H9 (cell line): ENCODE measurements at regions not wholly inside any gene's neighbourhood (a gene's known extent, or its start where the extent isn't known, plus 50 kb on each side); places are given as distances from the start of the nearest gene placed in this dataset.
A peak's percentile ranks its signal among the peaks of the same experiment; 100 is the strongest.

ENCODE experiments used
- DNase-seq: peaks from one replicate; pipeline ENCODE4 v3.0.0-alpha.2; 2017
- H2AFZ ChIP-seq: one replicate; pipeline ENCODE4 v1.6.1; 2013; ENCODE audit warnings: mild to moderate bottlenecking, low read length, control low read depth, moderate library complexity
- H2AK5ac ChIP-seq: 2 replicates; pipeline ENCODE4 v1.6.1; 2013; ENCODE audit warnings: low read length, control low read depth, mixed read lengths; ENCODE audit not compliant: insufficient read length
- H2BK120ac ChIP-seq: one replicate; pipeline ENCODE4 v1.6.1; 2013; ENCODE audit warnings: low read depth, mild to moderate bottlenecking, low read length, control low read depth, inconsistent platforms; ENCODE audit not compliant: poor library complexity, severe bottlenecking
- H2BK12ac ChIP-seq: 2 replicates; pipeline ENCODE4 v1.6.1; 2013; ENCODE audit warnings: low read length, control low read depth, mixed read lengths, low read depth; ENCODE audit not compliant: insufficient read length
- H2BK15ac ChIP-seq: 2 replicates; pipeline ENCODE4 v1.6.1; 2013; ENCODE audit warnings: low read depth, low read length, control low read depth
- H2BK20ac ChIP-seq: one replicate; pipeline ENCODE4 v1.6.1; 2013; ENCODE audit warnings: low read depth, mild to moderate bottlenecking, low read length, control low read depth, inconsistent platforms; ENCODE audit not compliant: poor library complexity, severe bottlenecking
- H2BK5ac ChIP-seq: 2 replicates; pipeline ENCODE4 v1.6.1; 2013; ENCODE audit warnings: low read length, control low read depth, mixed read lengths; ENCODE audit not compliant: insufficient read length
- H3K14ac ChIP-seq: 2 replicates; pipeline ENCODE4 v1.6.1; 2013; ENCODE audit warnings: low read length, control low read depth; ENCODE audit not compliant: insufficient read depth
- H3K18ac ChIP-seq: 2 replicates; pipeline ENCODE4 v1.6.1; 2013; ENCODE audit warnings: low read depth, mild to moderate bottlenecking, mixed read lengths, low read length, control low read depth; ENCODE audit not compliant: insufficient read length
- H3K23ac ChIP-seq: 2 replicates; pipeline ENCODE4 v1.6.1; 2013; ENCODE audit warnings: low read length, control low read depth, mixed read lengths, low read depth; ENCODE audit not compliant: insufficient read length
- H3K23me2 ChIP-seq: 2 replicates; pipeline ENCODE4 v1.6.1; 2013; ENCODE audit warnings: low read depth, mild to moderate bottlenecking, mixed read lengths, low read length, control low read depth; ENCODE audit not compliant: insufficient read length, poor library complexity, severe bottlenecking
- H3K27ac ChIP-seq: 2 replicates; pipeline ENCODE4 v1.5.1; 2013; ENCODE audit warnings: low read length, control low read depth, mixed read lengths, low read depth; ENCODE audit not compliant: insufficient read length
- H3K27me3 ChIP-seq: 2 replicates; pipeline ENCODE4 v1.6.1; 2013; ENCODE audit warnings: low read length, control low read depth, inconsistent platforms; ENCODE audit not compliant: insufficient read depth
- H3K4ac ChIP-seq: 2 replicates; pipeline ENCODE4 v1.6.1; 2013; ENCODE audit warnings: low read depth, mild to moderate bottlenecking, control low read depth, inconsistent platforms, low read length, moderate library complexity
- H3K4me1 ChIP-seq: 2 replicates; pipeline ENCODE4 v1.6.1; 2013; ENCODE audit warnings: low read length, control low read depth, inconsistent platforms; ENCODE audit not compliant: insufficient read depth
- H3K4me2 ChIP-seq: 2 replicates; pipeline ENCODE4 v1.6.1; 2013; ENCODE audit warnings: low read length, control low read depth, mixed read lengths; ENCODE audit not compliant: insufficient read length, insufficient read depth
- H3K56ac ChIP-seq: 2 replicates; pipeline ENCODE4 v1.6.1; 2013; ENCODE audit warnings: low read depth, mild to moderate bottlenecking, mixed read lengths, low read length, control low read depth; ENCODE audit not compliant: insufficient read length
- H3K79me1 ChIP-seq: 2 replicates; pipeline ENCODE4 v1.6.1; 2013; ENCODE audit warnings: low read depth, mild to moderate bottlenecking, moderate library complexity, low read length, control low read depth, inconsistent platforms; ENCODE audit not compliant: insufficient read depth, poor library complexity, severe bottlenecking
- H3K79me2 ChIP-seq: 2 replicates; pipeline ENCODE4 v1.6.1; 2013; ENCODE audit warnings: low read length, control low read depth, inconsistent platforms; ENCODE audit not compliant: insufficient read depth
- H3K9ac ChIP-seq: 2 replicates; pipeline ENCODE4 v1.6.1; 2013; ENCODE audit warnings: low read length, control low read depth, mixed read lengths; ENCODE audit not compliant: insufficient read length; ENCODE audit errors: extremely low read depth
- H3K9me3 ChIP-seq: one replicate; pipeline ENCODE4 v1.6.1; 2013; ENCODE audit warnings: low read depth, low read length, inconsistent platforms; ENCODE audit not compliant: control insufficient read depth
- H3T11ph ChIP-seq: one replicate; pipeline ENCODE4 v1.6.1; 2013; ENCODE audit warnings: mild to moderate bottlenecking, low read length, control low read depth, inconsistent platforms
- H4K20me1 ChIP-seq: one replicate; pipeline ENCODE4 v1.6.1; 2013; ENCODE audit not compliant: control insufficient read depth, insufficient read length, insufficient read depth
- H4K5ac ChIP-seq: 2 replicates; pipeline ENCODE4 v1.6.1; 2013; ENCODE audit warnings: low read depth, mild to moderate bottlenecking, mixed read lengths, low read length, control low read depth; ENCODE audit not compliant: insufficient read length
- H4K8ac ChIP-seq: replicated peaks from 2 replicates; pipeline ENCODE4 v1.6.1; 2013; ENCODE audit warnings: low read length, control low read depth, mixed read lengths, low read depth; ENCODE audit not compliant: insufficient read length
- H4K91ac ChIP-seq: 2 replicates; pipeline ENCODE4 v1.6.1; 2013; ENCODE audit warnings: low read depth, mild to moderate bottlenecking, moderate library complexity, mixed read lengths, low read length, control low read depth; ENCODE audit not compliant: insufficient read length
- H3K27ac Mint-ChIP-seq, 3 experiments: 2 replicates in 2 of 3; 3 replicates in 1 of 3; pipeline ENCODE4 v1.8.0; 2020 to 2021; ENCODE audit warnings: mixed read lengths in 3 of 3, mild to moderate bottlenecking in 1 of 3, moderate library complexity in 1 of 3
- H3K27me3 Mint-ChIP-seq: 2 replicates; pipeline ENCODE4 v1.8.0; 2021; ENCODE audit warnings: low read depth, mild to moderate bottlenecking, moderate library complexity, mixed read lengths
- H3K36me3 Mint-ChIP-seq, 3 experiments: 2 replicates in 2 of 3; 3 replicates in 1 of 3; pipeline ENCODE4 v1.8.0; 2020 to 2021; ENCODE audit warnings: low read depth in 3 of 3, mixed read lengths in 3 of 3; ENCODE audit not compliant: insufficient read depth in 1 of 3
- H3K4me1 Mint-ChIP-seq, 2 experiments: 2 replicates each; pipeline ENCODE4 v1.8.0; 2020; ENCODE audit warnings: mixed read lengths in 2 of 2
- H3K4me3 Mint-ChIP-seq, 2 experiments: 2 replicates in 1 of 2; 3 replicates in 1 of 2; pipeline ENCODE4 v1.8.0; 2020 to 2021; ENCODE audit warnings: mild to moderate bottlenecking in 2 of 2, mixed read lengths in 2 of 2, moderate library complexity in 1 of 2
- H3K9me3 Mint-ChIP-seq, 2 experiments: 2 replicates in 1 of 2; 3 replicates in 1 of 2; pipeline ENCODE4 v1.8.0; 2020; ENCODE audit warnings: mild to moderate bottlenecking in 2 of 2, mixed read lengths in 2 of 2, moderate library complexity in 1 of 2
- CTCF ChIP-seq: fragments of 200-600 bp; sonication (generic); conservative IDR thresholded peaks from 3 replicates; pipeline ENCODE4 v1.8.0; 2021; ENCODE audit warnings: antibody characterized with exemption, mild to moderate bottlenecking
- WGBS: extraction: QIAGEN DNeasy Blood & Tissue Kit; methylation state at CpG from one replicate; pipeline ENCODE4 v1.1.7; 2013; ENCODE audit warnings: missing lambda C conversion rate, low lambda C conversion rate, mixed read lengths; ENCODE audit not compliant: insufficient read length; ENCODE audit errors: extremely low coverage; 5-methylcytosine and 5-hydroxymethylcytosine counted together

GRCh38 chr6:40743690-40744446, 156.7 kb upstream of the LRFN2 start:
- Mint-ChIP-seq H3K4me1 (peaks cover 10 to 11% of the 10 kb centered on the region in 2 experiments), H3K9me3 (no peaks in the 10 kb centered on the region), H3K36me3 (no peaks in the 10 kb centered on the region), H3K4me3 (peak overlapping the region in 1 of 2 experiments; percentile 14; a peak in 1 of 5 replicates), H3K27me3 (peaks cover 10% of the 10 kb centered on the region), H3K27ac (no peak overlapping the region)
- H3K4ac ChIP-seq = no peak overlapping the region
- peak; percentile 60 for DNase-seq
- no peaks in the 10 kb centered on the region for H3K79me2 ChIP-seq
- no peaks in the 10 kb centered on the region for H3K27me3 ChIP-seq
- no peak overlapping the region for H3K18ac ChIP-seq
- H4K5ac ChIP-seq = no peak overlapping the region
- no peaks in the 10 kb centered on the region for H4K20me1 ChIP-seq
- H3K56ac ChIP-seq = no peak overlapping the region
- H3K79me1 ChIP-seq = no peaks in the 10 kb centered on the region
- no peak overlapping the region for H4K91ac ChIP-seq
- H2BK120ac ChIP-seq = no peak overlapping the region
- no CpG with 5 or more reads among the region's 17 CpGs for WGBS
- no peak for TF ChIP-seq CTCF
- H2BK20ac ChIP-seq = no peak overlapping the region
- H3K23ac ChIP-seq = no peak overlapping the region
- H3K27ac ChIP-seq = no peak overlapping the region
- no peak overlapping the region for H2BK12ac ChIP-seq
- H3K14ac ChIP-seq = no peak overlapping the region
- no peak overlapping the region for H4K8ac ChIP-seq
- H2BK5ac ChIP-seq = no peak overlapping the region
- H3K9ac ChIP-seq = no peak overlapping the region
- no peak overlapping the region for H2AFZ ChIP-seq
- H2BK15ac ChIP-seq = no peak overlapping the region
- no peak overlapping the region for H3K4me2 ChIP-seq
- H3K9me3 ChIP-seq = no peaks in the 10 kb centered on the region
- H3K23me2 ChIP-seq = no peaks in the 10 kb centered on the region
- H2AK5ac ChIP-seq = no peak overlapping the region
- H3K4me1 ChIP-seq = no peaks in the 10 kb centered on the region
- H3T11ph ChIP-seq = no peak overlapping the region
